Lower leg skin (tissue), 4 donors: ENCODE measurements at regions not wholly inside any gene's neighbourhood (a gene's known extent, or its start where the extent isn't known, plus 50 kb on each side); places are given as distances from the start of the nearest gene placed in this dataset.

ENCODE experiments used
- DNase-seq, 2 donors: peaks; one replicate each; pipeline ENCODE4 v3.0.0-alpha.2; 2019; ENCODE audit warnings: low spot score in 2 of 2
- H3K4me3 ChIP-seq: fragments of 200-600 bp; sonication (generic); 2 replicates; pipeline ENCODE4 v1.5.1; 2017; ENCODE audit warnings: mild to moderate bottlenecking, low read depth; ENCODE audit not compliant: poor library complexity, severe bottlenecking
- POLR2A ChIP-seq, 2 donors: fragments of 450-650 bp; IDR thresholded peaks; one replicate each; pipeline ENCODE4 v1.6.1; 2016 to 2017; ENCODE audit warnings: antibody characterized with exemption in 2 of 2, mild to moderate bottlenecking in 1 of 2, moderate library complexity in 1 of 2
- WGBS, 2 donors: methylation state at CpG; one replicate each; pipeline ENCODE4 v1.1.5; 2018; 5-methylcytosine and 5-hydroxymethylcytosine counted together
- intact Hi-C: fragments of 100-400 bp; cut with DNase I; formaldehyde crosslinking; loops from one replicate; pipeline ENCODE4 v1.15.0; 2023; ENCODE audit warnings: low total_unique reads
- TF ChIP-seq, protein P1 (sequence below), 3 donors: fragments of 450-650 bp; IDR thresholded peaks; one replicate each; pipeline ENCODE4 v1.5.1; 2016; ENCODE audit warnings: antibody characterized with exemption in 3 of 3, mild to moderate bottlenecking in 3 of 3, moderate library complexity in 2 of 3

DNA sequence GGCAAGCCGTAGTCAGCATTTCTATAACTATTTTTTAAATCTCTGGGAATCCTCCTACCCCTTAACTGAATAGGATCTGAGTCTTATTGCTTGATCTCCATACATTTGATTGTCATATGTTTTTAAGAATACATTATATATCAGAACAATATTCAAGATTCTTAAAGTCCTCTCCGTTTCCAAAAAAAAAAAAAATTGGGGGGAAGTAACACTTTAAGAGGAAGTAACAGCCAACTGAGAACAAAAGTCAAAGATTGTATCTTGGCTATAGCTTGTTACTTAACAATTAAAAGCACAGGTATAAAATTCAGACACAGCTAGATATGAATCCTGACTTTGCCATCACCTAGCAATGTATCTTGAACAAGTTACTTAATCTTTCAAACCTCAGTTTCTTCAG is 169.9 kb upstream of the ADO start:
- intact Hi-C loops, result no loop called here
- WGBS, 2 donors, result 71 to 72% methylated on average over 2 of the region's 2 CpGs
- DNase-seq, result no peak
- no peak for TF ChIP-seq POLR2A (IDR thresholded peaks at IDR 0.05)
- TF ChIP-seq, protein P1, sequence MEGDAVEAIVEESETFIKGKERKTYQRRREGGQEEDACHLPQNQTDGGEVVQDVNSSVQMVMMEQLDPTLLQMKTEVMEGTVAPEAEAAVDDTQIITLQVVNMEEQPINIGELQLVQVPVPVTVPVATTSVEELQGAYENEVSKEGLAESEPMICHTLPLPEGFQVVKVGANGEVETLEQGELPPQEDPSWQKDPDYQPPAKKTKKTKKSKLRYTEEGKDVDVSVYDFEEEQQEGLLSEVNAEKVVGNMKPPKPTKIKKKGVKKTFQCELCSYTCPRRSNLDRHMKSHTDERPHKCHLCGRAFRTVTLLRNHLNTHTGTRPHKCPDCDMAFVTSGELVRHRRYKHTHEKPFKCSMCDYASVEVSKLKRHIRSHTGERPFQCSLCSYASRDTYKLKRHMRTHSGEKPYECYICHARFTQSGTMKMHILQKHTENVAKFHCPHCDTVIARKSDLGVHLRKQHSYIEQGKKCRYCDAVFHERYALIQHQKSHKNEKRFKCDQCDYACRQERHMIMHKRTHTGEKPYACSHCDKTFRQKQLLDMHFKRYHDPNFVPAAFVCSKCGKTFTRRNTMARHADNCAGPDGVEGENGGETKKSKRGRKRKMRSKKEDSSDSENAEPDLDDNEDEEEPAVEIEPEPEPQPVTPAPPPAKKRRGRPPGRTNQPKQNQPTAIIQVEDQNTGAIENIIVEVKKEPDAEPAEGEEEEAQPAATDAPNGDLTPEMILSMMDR (IDR thresholded peaks at IDR 0.05), result no peak
- H3K4me3 ChIP-seq, result no peak overlapping the region

DNA sequence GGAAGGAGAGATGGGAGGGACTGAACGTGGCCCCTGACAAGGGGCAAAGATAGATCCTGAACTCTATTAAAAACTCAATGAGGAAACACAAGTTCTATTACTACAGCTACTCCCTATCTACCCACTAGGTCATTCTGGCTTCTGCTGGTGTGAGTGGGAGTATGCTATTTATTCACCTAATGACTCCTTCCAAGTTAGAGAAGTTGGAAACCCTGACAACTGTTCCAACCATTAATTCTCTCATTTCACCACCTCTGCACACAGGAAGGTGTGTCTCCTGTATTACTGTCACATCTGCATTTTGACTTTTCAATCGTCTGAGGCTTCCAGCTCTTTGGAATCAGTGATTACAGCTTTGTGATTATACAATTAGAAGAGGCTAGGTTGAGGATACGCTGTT is 169.4 kb upstream of the ADO start:
- no peak for DNase-seq
- intact Hi-C loops, result no loop called here
- TF ChIP-seq, protein P1 (IDR thresholded peaks at IDR 0.05), result no peak
- TF ChIP-seq POLR2A (IDR thresholded peaks at IDR 0.05), result no peak
- no peak overlapping the region for H3K4me3 ChIP-seq
- 73 to 83% methylated on average over 3 of the region's 3 CpGs for WGBS, 2 donors

DNA sequence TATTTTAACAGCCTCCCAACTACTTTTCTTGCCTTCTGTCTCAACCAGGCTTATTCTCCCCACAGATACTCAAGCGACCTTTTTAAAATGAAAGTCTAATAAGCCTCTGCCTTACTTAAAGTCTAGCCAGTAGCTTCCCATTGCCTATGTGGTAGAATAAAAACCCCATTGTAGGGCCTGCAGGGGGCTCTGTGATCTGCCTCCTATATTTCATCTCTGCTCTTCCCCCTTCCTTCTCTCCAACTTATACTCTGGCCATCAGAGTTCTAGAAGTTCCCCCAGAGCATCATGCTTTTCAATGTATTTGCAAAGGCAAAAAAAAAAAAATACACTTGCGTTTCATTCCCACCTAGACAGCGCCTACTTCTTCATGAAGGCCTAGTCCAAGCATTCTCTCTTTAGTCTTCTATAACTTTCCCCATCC is 167.7 kb upstream of the ADO start:
- H3K4me3 ChIP-seq, result no peak overlapping the region
- no peak for TF ChIP-seq POLR2A (IDR thresholded peaks at IDR 0.05)
- TF ChIP-seq, protein P1 (IDR thresholded peaks at IDR 0.05), result no peak
- intact Hi-C loops, result no loop called here
- WGBS, 2 donors, result 56 to 67% methylated on average over 3 of the region's 3 CpGs
- no peak for DNase-seq

DNA sequence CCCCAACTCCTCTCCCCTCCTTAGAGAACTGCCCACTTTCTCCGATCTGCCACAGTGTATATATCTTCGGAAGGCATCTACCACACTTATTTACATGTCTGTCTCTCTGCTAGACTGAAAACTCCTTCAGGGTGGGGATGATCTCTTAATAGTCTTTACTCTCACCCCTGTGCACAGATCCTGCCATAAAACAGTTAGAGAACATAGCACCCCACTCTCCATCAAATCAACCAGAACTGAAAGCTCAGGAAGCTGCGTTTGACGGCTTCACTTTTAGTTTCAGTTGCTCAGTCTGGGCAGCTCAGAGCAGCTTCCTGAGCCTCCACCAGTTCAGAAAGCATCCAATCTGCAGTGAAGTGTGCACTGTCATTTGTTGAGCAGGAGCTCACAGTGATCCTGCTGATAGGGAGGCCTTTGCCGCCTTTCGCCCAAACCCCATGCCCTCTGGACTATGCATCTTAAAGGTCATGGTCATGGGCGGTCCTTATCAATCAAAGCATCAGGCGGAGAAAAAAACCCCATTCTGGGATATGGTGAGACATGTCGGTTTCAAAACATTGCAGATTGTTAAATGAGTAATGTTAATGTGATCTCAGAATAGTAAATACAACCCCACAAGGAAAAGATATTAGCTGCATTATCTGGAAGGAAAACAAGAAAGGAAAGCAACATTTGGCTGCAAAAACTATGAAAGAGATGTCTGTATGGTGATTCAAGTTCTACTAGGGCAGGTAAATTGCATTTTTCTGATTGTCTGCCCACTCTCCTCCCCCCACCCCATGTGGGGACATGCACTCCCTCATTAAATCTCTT is 167.1 kb upstream of the ADO start:
- no peak for DNase-seq
- no peak for TF ChIP-seq POLR2A (IDR thresholded peaks at IDR 0.05)
- TF ChIP-seq, protein P1 (IDR thresholded peaks at IDR 0.05), result no peak
- intact Hi-C loops, result no loop called here
- WGBS, 2 donors, result 22 to 25% methylated on average over 9 of the region's 9 CpGs
- H3K4me3 ChIP-seq, result no peak overlapping the region

DNA sequence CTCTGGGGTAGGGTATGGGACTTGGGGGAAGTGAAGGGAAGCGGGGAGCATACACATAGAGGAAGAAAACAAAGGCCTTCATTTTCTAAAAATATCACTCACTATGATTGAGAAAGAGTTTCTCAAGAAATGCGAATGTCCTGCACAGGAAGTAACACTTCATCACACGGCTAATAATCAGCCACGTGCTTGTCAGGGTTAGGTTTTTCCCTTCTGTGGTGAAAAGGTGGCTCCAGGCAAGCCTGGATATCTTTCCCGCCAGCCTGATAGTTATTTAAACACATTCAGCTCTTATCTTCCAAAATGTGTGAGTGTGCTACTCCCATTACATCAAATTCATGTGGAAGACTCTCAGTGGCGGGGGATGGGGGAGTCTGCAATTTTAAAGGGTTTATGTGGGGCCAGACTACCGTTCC is 166.4 kb upstream of the ADO start:
- TF ChIP-seq POLR2A (IDR thresholded peaks at IDR 0.05), result no peak
- DNase-seq, result no peak
- H3K4me3 ChIP-seq, result no peak overlapping the region
- 38 to 40% methylated on average over 7 of the region's 7 CpGs for WGBS, 2 donors
- intact Hi-C loops, result no loop called here

DNA sequence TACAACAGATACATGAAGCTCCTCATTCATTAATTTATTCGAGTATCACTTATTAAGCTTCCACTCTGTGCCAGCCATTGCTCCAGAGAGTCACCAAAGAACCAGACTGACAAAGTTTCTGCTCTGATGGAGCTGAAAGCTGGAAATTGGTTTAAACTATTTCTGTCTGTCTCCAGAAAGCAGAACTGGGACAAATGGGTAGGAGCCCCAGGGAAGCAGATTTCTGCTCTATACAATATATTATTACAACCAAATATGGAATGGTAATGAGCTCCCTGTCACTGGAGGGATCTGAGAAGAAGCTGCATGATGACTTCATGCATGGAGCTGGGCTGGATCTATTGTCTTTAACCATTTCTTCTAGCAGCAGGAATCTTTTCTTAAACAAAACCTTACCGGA is 165.4 kb upstream of the ADO start:
- no peak overlapping the region for H3K4me3 ChIP-seq
- intact Hi-C loops, result no loop called here
- WGBS, 2 donors, result 90 to 93% methylated on average over 2 of the region's 2 CpGs
- no peak for DNase-seq
- TF ChIP-seq, protein P1 (IDR thresholded peaks at IDR 0.05), result no peak
- no peak for TF ChIP-seq POLR2A (IDR thresholded peaks at IDR 0.05)
